K562 (cell line): ENCODE measurements at regions not wholly inside any gene's neighbourhood (a gene's known extent, or its start where the extent isn't known, plus 50 kb on each side); places are given as distances from the start of the nearest gene placed in this dataset.

Source experiments
- ATAC-seq: fragments of 200-7000 bp; cut with Tn5 transposase; 3 replicates; pipeline ENCODE4 v1.9.1; 2020; ENCODE audit warnings: moderate library complexity
- BruUV-seq: library from RNA; stranded (reverse); fragments of 400-500 nt; replicated peaks from 2 replicates; lab custom pipeline; 2021; lab: Mats Ljungman, UMichigan
- CTCF ChIA-PET: fragments of 300-600 bp; formaldehyde crosslinking; extraction: SDS; loops from one replicate; lab custom pipeline; 2021; ENCODE audit warnings: low intra/inter-chr PET ratio; lab: Yijun Ruan, JAX
- POLR2A ChIA-PET: fragments of 300-600, 350-650 bp; sonication (Branson Sonifier 250); formaldehyde crosslinking; extraction: SDS; loops from one replicate; lab custom pipeline; 2021; ENCODE audit warnings: antibody characterized with exemption, inconsistent platforms; lab: Yijun Ruan, JAX
- DNase-seq, 4 experiments: peaks; one replicate each; pipeline versions ENCODE4 v3.0.0 to v3.0.0-alpha.2; 2011 to 2018; ENCODE audit warnings: low spot score in 3 of 4, mixed read lengths in 3 of 4; ENCODE audit errors: extremely low read depth in 1 of 4
- FAIRE-seq: peaks from 2 replicates; lab custom pipeline; 2011; peaks lifted over from hg19 to GRCh38; lab: Jason Lieb, UNC
- H2AFZ ChIP-seq: 2 replicates; pipeline ENCODE4 v1.6.0; 2011; ENCODE audit warnings: low read depth, low read length, control low read depth, inconsistent platforms
- H3K27ac ChIP-seq: fragments of 200-600 bp; 3 replicates; pipeline ENCODE4 v1.8.0; 2011; ENCODE audit warnings: low read depth, mild to moderate bottlenecking, control low read depth, inconsistent platforms, low read length, moderate library complexity, mixed read lengths; ENCODE audit errors: extremely low read depth
- H3K27me3 ChIP-seq, 2 experiments: fragments of 300-600 bp in 1 of 2; 2 replicates in 1 of 2; 3 replicates in 1 of 2; pipeline versions ENCODE4 v1.6.0 to v1.8.0; 2011; ENCODE audit warnings: inconsistent platforms in 2 of 2, low read length in 2 of 2, mild to moderate bottlenecking in 1 of 2, mixed read lengths in 1 of 2, moderate library complexity in 1 of 2; ENCODE audit not compliant: control insufficient read depth in 2 of 2, insufficient read depth in 2 of 2
- H3K36me3 ChIP-seq: fragments of 300-600 bp; 3 replicates; pipeline ENCODE4 v1.8.0; 2011; ENCODE audit warnings: mild to moderate bottlenecking, low read length, inconsistent platforms; ENCODE audit not compliant: control insufficient read depth, insufficient read depth
- H3K4me1 ChIP-seq, 2 experiments: fragments of 200-600 bp in 1 of 2; replicated peaks in 1 of 2; 2 replicates in 1 of 2; 3 replicates in 1 of 2; pipeline versions ENCODE4 v1.5.1 to v1.8.0; 2011; ENCODE audit warnings: inconsistent platforms in 2 of 2, low read length in 2 of 2, mild to moderate bottlenecking in 1 of 2, mixed read lengths in 1 of 2, moderate library complexity in 1 of 2; ENCODE audit not compliant: control insufficient read depth in 2 of 2, insufficient read depth in 2 of 2
- H3K4me2 ChIP-seq: 2 replicates; pipeline ENCODE4 v1.6.1; 2011; ENCODE audit warnings: low read length, control low read depth, inconsistent platforms, mixed read lengths; ENCODE audit not compliant: insufficient read depth
- H3K4me3 ChIP-seq: fragments of 200-600 bp; sonication (generic), shearing (Covaris generic); 2 replicates; pipeline ENCODE4 v1.5.1; 2016; ENCODE audit warnings: control low read depth, inconsistent platforms
- H3K79me2 ChIP-seq: fragments of 200-600 bp; 3 replicates; pipeline ENCODE4 v1.8.0; 2011; ENCODE audit warnings: low read length, inconsistent platforms; ENCODE audit not compliant: control insufficient read depth, insufficient read depth
- H3K9ac ChIP-seq, 2 experiments: 2 replicates each; pipeline versions ENCODE4 v1.6.0 to v1.6.1; 2011; ENCODE audit warnings: low read depth in 2 of 2, low read length in 2 of 2, control low read depth in 1 of 2, inconsistent platforms in 1 of 2, mild to moderate bottlenecking in 1 of 2, mixed read lengths in 1 of 2; ENCODE audit not compliant: insufficient read depth in 1 of 2
- H3K9me1 ChIP-seq: one replicate; pipeline ENCODE4 v1.6.0; 2011; ENCODE audit warnings: inconsistent platforms, mild to moderate bottlenecking, low read length, moderate library complexity; ENCODE audit not compliant: control insufficient read depth, insufficient read depth
- H3K9me3 ChIP-seq: replicated peaks from 2 replicates; pipeline ENCODE4 v1.5.1; 2011; ENCODE audit warnings: low read depth, low read length, inconsistent platforms; ENCODE audit not compliant: control insufficient read depth, insufficient read depth
- H4K20me1 ChIP-seq: replicated peaks from 2 replicates; pipeline ENCODE4 v1.6.1; 2011; ENCODE audit warnings: low read length, inconsistent platforms, mixed read lengths; ENCODE audit not compliant: control insufficient read depth, insufficient read depth
- ARNT ChIP-seq, 2 experiments: fragments of 450-650 bp; IDR thresholded peaks; 2 replicates each; pipeline ENCODE4 v1.6.1; 2016; ENCODE audit warnings: mild to moderate bottlenecking in 1 of 2
- CCAR2 ChIP-seq: fragments of 200-400 bp; formaldehyde crosslinking; IDR thresholded peaks from 2 replicates; pipeline ENCODE4 v1.6.1; 2017; ENCODE audit warnings: mild to moderate bottlenecking, low read depth, low read length
- DNMT1 ChIP-seq: fragments of 450-650 bp; IDR thresholded peaks from 2 replicates; pipeline ENCODE4 v1.6.1; 2016; ENCODE audit warnings: antibody characterized with exemption, mild to moderate bottlenecking
- ETV5 ChIP-seq: sonication (generic); formaldehyde crosslinking; IDR thresholded peaks from 2 replicates; pipeline ENCODE4 v1.4.0; 2020; ENCODE audit warnings: low read depth, mild to moderate bottlenecking, missing genetic modification reagents
- MXI1 ChIP-seq: IDR thresholded peaks from 2 replicates; pipeline ENCODE4 v1.6.1; 2011; ENCODE audit warnings: low read depth, mild to moderate bottlenecking, improper control_type of control experiment, low read length
- PML ChIP-seq: IDR thresholded peaks from 2 replicates; pipeline ENCODE4 v1.6.1; 2012; ENCODE audit warnings: low read length, inconsistent platforms
- ZNF586 ChIP-seq: fragments of 450-650 bp; formaldehyde crosslinking; conservative IDR thresholded peaks from 2 replicates; pipeline ENCODE4 v1.4.0; 2020; ENCODE audit warnings: mild to moderate bottlenecking, moderate library complexity
- WGBS: fragments of 100-300 bp; shearing (Covaris generic); methylation state at CpG from one replicate; pipeline ENCODE4 v1.1.6; 2016; ENCODE audit warnings: low coverage, mixed read lengths; ENCODE audit not compliant: insufficient coverage; ENCODE audit errors: missing lambda C conversion rate; 5-methylcytosine and 5-hydroxymethylcytosine counted together
- in situ Hi-C: fragments of 300-500 bp; cut with MboI; formaldehyde crosslinking; loops from 4 replicates; pipeline ENCODE4 v1.15.0; 2018; ENCODE audit warnings: inconsistent platforms, mixed read lengths
- intact Hi-C: fragments of 100-400 bp; cut with micrococcal nuclease; formaldehyde crosslinking; loops from 2 replicates; pipeline ENCODE4 v1.14.2; 2022
- TF ChIP-seq, protein P1 (sequence below): sonication (generic); formaldehyde crosslinking; IDR thresholded peaks from 2 replicates; pipeline ENCODE4 v1.8.1; 2023; ENCODE audit warnings: mild to moderate bottlenecking, missing genetic modification reagents
- TF ChIP-seq, protein P2 (sequence below): fragments of 450-650 bp; IDR thresholded peaks from 2 replicates; pipeline ENCODE4 v1.6.1; 2016; ENCODE audit warnings: mild to moderate bottlenecking, moderate library complexity

DNA sequence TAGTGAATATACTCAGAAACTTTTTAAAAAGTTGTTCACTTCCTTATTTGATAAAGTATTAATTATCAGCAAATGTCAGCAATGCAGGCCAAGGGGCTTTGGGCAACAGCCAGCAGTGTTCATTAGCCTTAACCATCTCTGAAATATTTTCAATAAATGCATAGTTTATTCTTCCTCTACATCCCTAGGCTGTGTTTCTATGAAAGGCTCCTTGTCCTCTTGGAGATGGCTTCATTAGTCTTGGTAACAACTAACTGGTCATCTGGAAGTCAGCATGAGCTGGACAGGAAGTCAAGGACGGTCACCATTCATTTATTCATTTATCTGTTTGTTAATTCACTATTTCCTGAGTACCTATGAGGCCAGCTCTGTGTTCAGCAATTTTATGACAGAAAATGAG is 124.0 kb upstream of the TMEM132D start:
- H3K79me2 ChIP-seq = no peaks in the 10 kb centered on the region
- H3K4me3 ChIP-seq = no peak overlapping the region
- TF ChIP-seq ARNT (IDR thresholded peaks at IDR 0.05) = no peak
- TF ChIP-seq PML = no peak
- TF ChIP-seq, protein P1, sequence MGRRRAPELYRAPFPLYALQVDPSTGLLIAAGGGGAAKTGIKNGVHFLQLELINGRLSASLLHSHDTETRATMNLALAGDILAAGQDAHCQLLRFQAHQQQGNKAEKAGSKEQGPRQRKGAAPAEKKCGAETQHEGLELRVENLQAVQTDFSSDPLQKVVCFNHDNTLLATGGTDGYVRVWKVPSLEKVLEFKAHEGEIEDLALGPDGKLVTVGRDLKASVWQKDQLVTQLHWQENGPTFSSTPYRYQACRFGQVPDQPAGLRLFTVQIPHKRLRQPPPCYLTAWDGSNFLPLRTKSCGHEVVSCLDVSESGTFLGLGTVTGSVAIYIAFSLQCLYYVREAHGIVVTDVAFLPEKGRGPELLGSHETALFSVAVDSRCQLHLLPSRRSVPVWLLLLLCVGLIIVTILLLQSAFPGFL (CRISPR knock-in tag) = no peak
- TF ChIP-seq CCAR2 = no peak
- TF ChIP-seq ETV5 (CRISPR knock-in tag) = no peak
- no peak for TF ChIP-seq ZNF586 (CRISPR knock-in tag)
- no peak for TF ChIP-seq DNMT1
- TF ChIP-seq, protein P2, sequence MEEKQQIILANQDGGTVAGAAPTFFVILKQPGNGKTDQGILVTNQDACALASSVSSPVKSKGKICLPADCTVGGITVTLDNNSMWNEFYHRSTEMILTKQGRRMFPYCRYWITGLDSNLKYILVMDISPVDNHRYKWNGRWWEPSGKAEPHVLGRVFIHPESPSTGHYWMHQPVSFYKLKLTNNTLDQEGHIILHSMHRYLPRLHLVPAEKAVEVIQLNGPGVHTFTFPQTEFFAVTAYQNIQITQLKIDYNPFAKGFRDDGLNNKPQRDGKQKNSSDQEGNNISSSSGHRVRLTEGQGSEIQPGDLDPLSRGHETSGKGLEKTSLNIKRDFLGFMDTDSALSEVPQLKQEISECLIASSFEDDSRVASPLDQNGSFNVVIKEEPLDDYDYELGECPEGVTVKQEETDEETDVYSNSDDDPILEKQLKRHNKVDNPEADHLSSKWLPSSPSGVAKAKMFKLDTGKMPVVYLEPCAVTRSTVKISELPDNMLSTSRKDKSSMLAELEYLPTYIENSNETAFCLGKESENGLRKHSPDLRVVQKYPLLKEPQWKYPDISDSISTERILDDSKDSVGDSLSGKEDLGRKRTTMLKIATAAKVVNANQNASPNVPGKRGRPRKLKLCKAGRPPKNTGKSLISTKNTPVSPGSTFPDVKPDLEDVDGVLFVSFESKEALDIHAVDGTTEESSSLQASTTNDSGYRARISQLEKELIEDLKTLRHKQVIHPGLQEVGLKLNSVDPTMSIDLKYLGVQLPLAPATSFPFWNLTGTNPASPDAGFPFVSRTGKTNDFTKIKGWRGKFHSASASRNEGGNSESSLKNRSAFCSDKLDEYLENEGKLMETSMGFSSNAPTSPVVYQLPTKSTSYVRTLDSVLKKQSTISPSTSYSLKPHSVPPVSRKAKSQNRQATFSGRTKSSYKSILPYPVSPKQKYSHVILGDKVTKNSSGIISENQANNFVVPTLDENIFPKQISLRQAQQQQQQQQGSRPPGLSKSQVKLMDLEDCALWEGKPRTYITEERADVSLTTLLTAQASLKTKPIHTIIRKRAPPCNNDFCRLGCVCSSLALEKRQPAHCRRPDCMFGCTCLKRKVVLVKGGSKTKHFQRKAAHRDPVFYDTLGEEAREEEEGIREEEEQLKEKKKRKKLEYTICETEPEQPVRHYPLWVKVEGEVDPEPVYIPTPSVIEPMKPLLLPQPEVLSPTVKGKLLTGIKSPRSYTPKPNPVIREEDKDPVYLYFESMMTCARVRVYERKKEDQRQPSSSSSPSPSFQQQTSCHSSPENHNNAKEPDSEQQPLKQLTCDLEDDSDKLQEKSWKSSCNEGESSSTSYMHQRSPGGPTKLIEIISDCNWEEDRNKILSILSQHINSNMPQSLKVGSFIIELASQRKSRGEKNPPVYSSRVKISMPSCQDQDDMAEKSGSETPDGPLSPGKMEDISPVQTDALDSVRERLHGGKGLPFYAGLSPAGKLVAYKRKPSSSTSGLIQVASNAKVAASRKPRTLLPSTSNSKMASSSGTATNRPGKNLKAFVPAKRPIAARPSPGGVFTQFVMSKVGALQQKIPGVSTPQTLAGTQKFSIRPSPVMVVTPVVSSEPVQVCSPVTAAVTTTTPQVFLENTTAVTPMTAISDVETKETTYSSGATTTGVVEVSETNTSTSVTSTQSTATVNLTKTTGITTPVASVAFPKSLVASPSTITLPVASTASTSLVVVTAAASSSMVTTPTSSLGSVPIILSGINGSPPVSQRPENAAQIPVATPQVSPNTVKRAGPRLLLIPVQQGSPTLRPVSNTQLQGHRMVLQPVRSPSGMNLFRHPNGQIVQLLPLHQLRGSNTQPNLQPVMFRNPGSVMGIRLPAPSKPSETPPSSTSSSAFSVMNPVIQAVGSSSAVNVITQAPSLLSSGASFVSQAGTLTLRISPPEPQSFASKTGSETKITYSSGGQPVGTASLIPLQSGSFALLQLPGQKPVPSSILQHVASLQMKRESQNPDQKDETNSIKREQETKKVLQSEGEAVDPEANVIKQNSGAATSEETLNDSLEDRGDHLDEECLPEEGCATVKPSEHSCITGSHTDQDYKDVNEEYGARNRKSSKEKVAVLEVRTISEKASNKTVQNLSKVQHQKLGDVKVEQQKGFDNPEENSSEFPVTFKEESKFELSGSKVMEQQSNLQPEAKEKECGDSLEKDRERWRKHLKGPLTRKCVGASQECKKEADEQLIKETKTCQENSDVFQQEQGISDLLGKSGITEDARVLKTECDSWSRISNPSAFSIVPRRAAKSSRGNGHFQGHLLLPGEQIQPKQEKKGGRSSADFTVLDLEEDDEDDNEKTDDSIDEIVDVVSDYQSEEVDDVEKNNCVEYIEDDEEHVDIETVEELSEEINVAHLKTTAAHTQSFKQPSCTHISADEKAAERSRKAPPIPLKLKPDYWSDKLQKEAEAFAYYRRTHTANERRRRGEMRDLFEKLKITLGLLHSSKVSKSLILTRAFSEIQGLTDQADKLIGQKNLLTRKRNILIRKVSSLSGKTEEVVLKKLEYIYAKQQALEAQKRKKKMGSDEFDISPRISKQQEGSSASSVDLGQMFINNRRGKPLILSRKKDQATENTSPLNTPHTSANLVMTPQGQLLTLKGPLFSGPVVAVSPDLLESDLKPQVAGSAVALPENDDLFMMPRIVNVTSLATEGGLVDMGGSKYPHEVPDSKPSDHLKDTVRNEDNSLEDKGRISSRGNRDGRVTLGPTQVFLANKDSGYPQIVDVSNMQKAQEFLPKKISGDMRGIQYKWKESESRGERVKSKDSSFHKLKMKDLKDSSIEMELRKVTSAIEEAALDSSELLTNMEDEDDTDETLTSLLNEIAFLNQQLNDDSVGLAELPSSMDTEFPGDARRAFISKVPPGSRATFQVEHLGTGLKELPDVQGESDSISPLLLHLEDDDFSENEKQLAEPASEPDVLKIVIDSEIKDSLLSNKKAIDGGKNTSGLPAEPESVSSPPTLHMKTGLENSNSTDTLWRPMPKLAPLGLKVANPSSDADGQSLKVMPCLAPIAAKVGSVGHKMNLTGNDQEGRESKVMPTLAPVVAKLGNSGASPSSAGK = no peak
- no peak for TF ChIP-seq MXI1
- intact Hi-C loops = no loop called here
- H2AFZ ChIP-seq = no peak overlapping the region
- ChIA-PET POLR2A (interaction anchor here (0.7 to 1.1 kb wide), 2 partner anchors 8 to 17 kb away, joined by 3 read pairs; no protein-coding TSS in a partner anchor), CTCF (no interaction called here)
- H3K9me1 ChIP-seq = no peaks in the 10 kb centered on the region
- no peaks in the 10 kb centered on the region for H3K36me3 ChIP-seq
- DNase-seq = no peak
- H3K27ac ChIP-seq = no peak overlapping the region
- BruUV-seq = no TSS peak
- H3K27me3 ChIP-seq = peaks cover 0 to 9% of the 10 kb centered on the region in 2 experiments; a peak in 3 of 5 replicates
- no peaks in the 10 kb centered on the region for H3K4me1 ChIP-seq
- ATAC-seq = no peak
- in situ Hi-C loops = loop anchor here (25.0 kb wide), 1 partner anchor 710 kb away; no protein-coding TSS in a partner anchor
- no peak for FAIRE-seq
- no peak overlapping the region for H3K9ac ChIP-seq
- H3K4me2 ChIP-seq = no peak overlapping the region
- no peaks in the 10 kb centered on the region for H3K9me3 ChIP-seq
- no peaks in the 10 kb centered on the region for H4K20me1 ChIP-seq
- WGBS = 0% methylated on average over 1 of the region's 1 CpG
